Suprapubic skin (tissue), 4 donors: ENCODE measurements at regions not wholly inside any gene's neighbourhood (a gene's known extent, or its start where the extent isn't known, plus 50 kb on each side); places are given as distances from the start of the nearest gene placed in this dataset.
"Not testable (repeated sequence)": the region's sequence is repeated elsewhere in the genome, so short reads cannot be mapped to it uniquely, and the experiment has no call there.

Experiments used
- EP300 ChIP-seq: sonication (generic); formaldehyde crosslinking; IDR thresholded peaks from one replicate; pipeline ENCODE4 v1.6.1; 2017; ENCODE audit warnings: antibody characterized with exemption
- POLR2A ChIP-seq, 2 donors: fragments of 450-650 bp; IDR thresholded peaks; one replicate each; pipeline ENCODE4 v1.6.1; 2017; ENCODE audit warnings: antibody characterized with exemption in 2 of 2, mild to moderate bottlenecking in 2 of 2, moderate library complexity in 2 of 2
- POLR2AphosphoS5 ChIP-seq, 3 donors: sonication (generic); formaldehyde crosslinking; IDR thresholded peaks; one replicate each; pipeline ENCODE4 v1.6.1; 2017; ENCODE audit warnings: antibody characterized with exemption in 3 of 3
- TF ChIP-seq, protein P1 (sequence below), 2 donors: fragments of 200-600 bp in 1 of 2; fragments of 450-650 bp in 1 of 2; sonication (generic) in 1 of 2; IDR thresholded peaks; one replicate each; pipeline ENCODE4 v1.5.1; 2016 to 2019; ENCODE audit warnings: antibody characterized with exemption in 2 of 2, mild to moderate bottlenecking in 1 of 2, moderate library complexity in 1 of 2

DNA sequence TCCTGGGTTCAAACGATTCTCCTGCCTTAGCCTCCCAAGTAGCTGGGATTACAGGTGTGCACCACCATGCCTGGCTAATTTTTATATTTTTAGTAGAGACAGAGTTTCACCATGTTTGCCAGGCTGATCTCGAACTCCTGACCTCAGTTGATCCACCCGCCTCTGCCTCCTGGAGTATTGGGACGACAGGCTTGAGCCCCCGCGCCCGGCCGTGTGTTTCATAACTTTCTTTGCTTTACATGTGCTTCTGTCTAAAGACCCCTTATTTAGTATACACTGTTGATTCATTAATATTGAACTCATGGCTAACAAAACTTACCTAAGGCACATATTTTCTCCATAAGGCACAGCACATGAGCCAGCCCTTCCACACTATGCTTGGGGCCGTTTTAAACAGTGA is 125.6 kb upstream of the ATP10A start:
- TF ChIP-seq, protein P1, sequence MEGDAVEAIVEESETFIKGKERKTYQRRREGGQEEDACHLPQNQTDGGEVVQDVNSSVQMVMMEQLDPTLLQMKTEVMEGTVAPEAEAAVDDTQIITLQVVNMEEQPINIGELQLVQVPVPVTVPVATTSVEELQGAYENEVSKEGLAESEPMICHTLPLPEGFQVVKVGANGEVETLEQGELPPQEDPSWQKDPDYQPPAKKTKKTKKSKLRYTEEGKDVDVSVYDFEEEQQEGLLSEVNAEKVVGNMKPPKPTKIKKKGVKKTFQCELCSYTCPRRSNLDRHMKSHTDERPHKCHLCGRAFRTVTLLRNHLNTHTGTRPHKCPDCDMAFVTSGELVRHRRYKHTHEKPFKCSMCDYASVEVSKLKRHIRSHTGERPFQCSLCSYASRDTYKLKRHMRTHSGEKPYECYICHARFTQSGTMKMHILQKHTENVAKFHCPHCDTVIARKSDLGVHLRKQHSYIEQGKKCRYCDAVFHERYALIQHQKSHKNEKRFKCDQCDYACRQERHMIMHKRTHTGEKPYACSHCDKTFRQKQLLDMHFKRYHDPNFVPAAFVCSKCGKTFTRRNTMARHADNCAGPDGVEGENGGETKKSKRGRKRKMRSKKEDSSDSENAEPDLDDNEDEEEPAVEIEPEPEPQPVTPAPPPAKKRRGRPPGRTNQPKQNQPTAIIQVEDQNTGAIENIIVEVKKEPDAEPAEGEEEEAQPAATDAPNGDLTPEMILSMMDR (IDR thresholded peaks at IDR 0.05) = not testable (repeated sequence)
- not testable (repeated sequence) for TF ChIP-seq EP300; POLR2A (IDR thresholded peaks at IDR 0.05); POLR2AphosphoS5 (IDR thresholded peaks at IDR 0.05)
